ENCODE measurements at regions not wholly inside any gene's neighbourhood (a gene's known extent, or its start where the extent isn't known, plus 50 kb on each side); places are given as distances from the start of the nearest gene placed in this dataset.

- 86% methylated on average over 3 of the region's 6 CpGs for WGBS (ENCODE audit: insufficient coverage)
- ATAC-seq (ENCODE audit: low read depth): no peak
- Mint-ChIP-seq H3K27me3 (peaks cover 53% of the 10 kb centered on the region), H3K9me3 (ENCODE audit: insufficient read depth) (no peaks in the 10 kb centered on the region), H3K27ac (no peak overlapping the region), H3K4me1 (no peaks in the 10 kb centered on the region), H3K4me3 (no peak overlapping the region)
- no peak overlapping the region for H3K4me2 ChIP-seq (replicated peaks; ENCODE audit: low read depth, low read length, poor library complexity, severe bottlenecking)
- peaks cover 0 to 35% (median 27%) of the 10 kb centered on the region in 4 experiments for H3K27me3 ChIP-seq (replicated peaks in 1 of 4; ENCODE audit: control extremely low read depth in 1 of 4, control insufficient read depth in 3 of 4, insufficient read depth in 4 of 4, low read length in 3 of 4)
- ChIA-PET CTCF (no interaction called here), POLR2A (no interaction called here)
- no peak for DNase-seq
- TF ChIP-seq EZH2 (IDR thresholded peaks at IDR 0.05; ENCODE audit: borderline replicate concordance, insufficient read depth, low read depth, low read length, poor library complexity, severe bottlenecking) (no peak), CTCF (IDR thresholded peaks at IDR 0.05) (no peak)
- H3K27ac ChIP-seq (ENCODE audit: low read length in 2 of 2): no peak overlapping the region
- no peaks in the 10 kb centered on the region for H3K4me1 ChIP-seq (ENCODE audit: control insufficient read depth in 2 of 2, insufficient read depth in 2 of 2, low read length in 2 of 2)
- H3K36me3 ChIP-seq (replicated peaks in 1 of 2; ENCODE audit: control extremely low read depth in 1 of 2, control insufficient read depth in 1 of 2, extremely low read depth in 1 of 2, insufficient read depth in 2 of 2, low read length in 1 of 2): no peaks in the 10 kb centered on the region
- no peaks in the 10 kb centered on the region for H4K20me1 ChIP-seq (ENCODE audit: control insufficient read depth, insufficient read depth, low read length, poor library complexity, severe bottlenecking)
- H3K9me3 ChIP-seq (ENCODE audit: control extremely low read depth in 1 of 3, control insufficient read depth in 2 of 3, insufficient read depth in 1 of 3, low read length in 2 of 3): no peaks in the 10 kb centered on the region
- no peak overlapping the region for H3K9ac ChIP-seq (ENCODE audit: low read length)
- no peak overlapping the region for H2AFZ ChIP-seq (ENCODE audit: insufficient read depth, low read depth, low read length, poor library complexity, severe bottlenecking)
- H3K4me3 ChIP-seq (ENCODE audit: control extremely low read depth in 1 of 5, extremely low read depth in 1 of 5, insufficient read depth in 1 of 5, low read depth in 2 of 5, low read length in 4 of 5): no peak overlapping the region
- intact Hi-C loops (cut with micrococcal nuclease): no loop called here
- H3K79me2 ChIP-seq (ENCODE audit: control insufficient read depth, insufficient read depth, low read length): no peaks in the 10 kb centered on the region
These were observed 91.4 kb upstream of the LRIG1 start for GRCh38 chr3:66592016-66592761.

- intact Hi-C loops (cut with micrococcal nuclease): no loop called here
- Histone ChIP-seq H4K20me1 (ENCODE audit: control insufficient read depth, insufficient read depth, low read length, poor library complexity, severe bottlenecking) (no peaks in the 10 kb centered on the region), H3K9me3 (ENCODE audit: control extremely low read depth in 1 of 3, control insufficient read depth in 2 of 3, insufficient read depth in 1 of 3, low read length in 2 of 3) (no peaks in the 10 kb centered on the region), H3K4me3 (ENCODE audit: control extremely low read depth in 1 of 5, extremely low read depth in 1 of 5, insufficient read depth in 1 of 5, low read depth in 2 of 5, low read length in 4 of 5) (no peak overlapping the region), H3K79me2 (ENCODE audit: control insufficient read depth, insufficient read depth, low read length) (no peaks in the 10 kb centered on the region), H3K4me2 (replicated peaks; ENCODE audit: low read depth, low read length, poor library complexity, severe bottlenecking) (no peak overlapping the region), H3K27ac (ENCODE audit: low read length in 2 of 2) (no peak overlapping the region), H2AFZ (ENCODE audit: insufficient read depth, low read depth, low read length, poor library complexity, severe bottlenecking) (no peak overlapping the region), H3K27me3 (replicated peaks in 1 of 4; ENCODE audit: control extremely low read depth in 1 of 4, control insufficient read depth in 3 of 4, insufficient read depth in 4 of 4, low read length in 3 of 4) (peaks cover 0 to 32% (median 24%) of the 10 kb centered on the region in 4 experiments), H3K4me1 (ENCODE audit: control insufficient read depth in 2 of 2, insufficient read depth in 2 of 2, low read length in 2 of 2) (no peaks in the 10 kb centered on the region), H3K9ac (ENCODE audit: low read length) (no peak overlapping the region), H3K36me3 (replicated peaks in 1 of 2; ENCODE audit: control extremely low read depth in 1 of 2, control insufficient read depth in 1 of 2, extremely low read depth in 1 of 2, insufficient read depth in 2 of 2, low read length in 1 of 2) (no peaks in the 10 kb centered on the region)
- TF ChIP-seq EZH2 (IDR thresholded peaks at IDR 0.05; ENCODE audit: borderline replicate concordance, insufficient read depth, low read depth, low read length, poor library complexity, severe bottlenecking) (no peak), CTCF (IDR thresholded peaks at IDR 0.05) (no peak)
- DNase-seq (no peak), ATAC-seq (ENCODE audit: low read depth) (no peak)
- Mint-ChIP-seq H3K27ac (no peak overlapping the region), H3K4me1 (no peaks in the 10 kb centered on the region), H3K9me3 (ENCODE audit: insufficient read depth) (no peaks in the 10 kb centered on the region), H3K27me3 (peaks cover 48% of the 10 kb centered on the region), H3K4me3 (no peak overlapping the region)
- ChIA-PET CTCF (no interaction called here), POLR2A (no interaction called here)
- 88% methylated on average over 6 of the region's 11 CpGs for WGBS (ENCODE audit: insufficient coverage)
These were observed 92.3 kb upstream of the LRIG1 start for GRCh38 chr3:66592927-66593625.

All from B cell (primary cell).